ENCODE measurements at regions not wholly inside any gene's neighbourhood (a gene's known extent, or its start where the extent isn't known, plus 50 kb on each side); places are given as distances from the start of the nearest gene placed in this dataset.

- POLR2A ChIA-PET = no interaction called here
- Mint-ChIP-seq H3K27me3 (ENCODE audit: low read depth) (no peaks in the 10 kb centered on the region; the same call in 1 of the 2 replicates), H3K27ac (no peak overlapping the region), H3K9me3 (peaks cover 9% of the 10 kb centered on the region), H3K36me3 (no peaks in the 10 kb centered on the region), H3K4me3 (no peak overlapping the region), H3K4me1 (peaks cover 10% of the 10 kb centered on the region)
- TF ChIP-seq AFF4 (CRISPR knock-in tag; IDR thresholded peaks at IDR 0.05; ENCODE audit: borderline replicate concordance) (no peak), EMX1 (CRISPR knock-in tag; IDR thresholded peaks at IDR 0.05) (no peak), MYBL2 (CRISPR knock-in tag; IDR thresholded peaks at IDR 0.05) (no peak), E2F1 (CRISPR knock-in tag; IDR thresholded peaks at IDR 0.05) (no peak), ZNF138 (CRISPR knock-in tag; conservative IDR thresholded peaks at IDR 0.05) (no peak), ZNF219 (CRISPR knock-in tag; IDR thresholded peaks at IDR 0.05; ENCODE audit: borderline replicate concordance) (no peak), ATF3 (CRISPR knock-in tag; conservative IDR thresholded peaks at IDR 0.05) (no peak), PREB (CRISPR knock-in tag; IDR thresholded peaks at IDR 0.05; ENCODE audit: borderline replicate concordance) (no peak), CBFB (CRISPR knock-in tag; IDR thresholded peaks at IDR 0.05; ENCODE audit: low read depth) (no peak), FOXP4 (CRISPR knock-in tag; IDR thresholded peaks at IDR 0.05) (no peak), ATF6 (CRISPR knock-in tag; IDR thresholded peaks at IDR 0.05) (no peak), ZMAT4 (CRISPR knock-in tag; IDR thresholded peaks at IDR 0.05) (no peak), CREB1 (CRISPR knock-in tag; IDR thresholded peaks at IDR 0.05) (no peak), MXD4 (CRISPR knock-in tag; IDR thresholded peaks at IDR 0.05; ENCODE audit: borderline replicate concordance) (no peak), PRDM15 (CRISPR knock-in tag; IDR thresholded peaks at IDR 0.05) (no peak), ZNF532 (CRISPR knock-in tag; IDR thresholded peaks at IDR 0.05; ENCODE audit: borderline replicate concordance) (no peak)
- ATAC-seq = no peak
- CTCF ChIA-PET = no interaction called here
- no peak for DNase-seq (ENCODE audit: low spot score)
Observed at GRCh38 chr12:124640056-124640455, 72.6 kb upstream of the NCOR2 start.

Data from WTC11 (cell line).